HG03097 (cell line): ENCODE measurements at regions not wholly inside any gene's neighbourhood (a gene's known extent, or its start where the extent isn't known, plus 50 kb on each side); places are given as distances from the start of the nearest gene placed in this dataset.

Experiments used
- ATAC-seq: cut with Tn5 transposase; IDR thresholded peaks from one replicate; pipeline ENCODE4 v1.9.1; 2021; ENCODE audit not compliant: unreplicated experiment, low FRiP score

GRCh38 chr16:59411961-59412841 is 678.1 kb upstream of the GOT2 start:
- no peak for ATAC-seq

- no peak for ATAC-seq
Measured at GRCh38 chr16:59410451-59410850, 676.3 kb upstream of the GOT2 start.

GRCh38 chr16:59405802-59406201 is 671.7 kb upstream of the GOT2 start:
- no peak for ATAC-seq

- no peak for ATAC-seq
Measured at GRCh38 chr16:59404509-59404908, 670.4 kb upstream of the GOT2 start.

- ATAC-seq = no peak
Measured at GRCh38 chr16:59400830-59401229, 666.7 kb upstream of the GOT2 start.

GRCh38 chr16:59397638-59398037 is 663.5 kb upstream of the GOT2 start:
- no peak for ATAC-seq

- no peak for ATAC-seq
Measured at GRCh38 chr16:59394526-59394925, 660.4 kb upstream of the GOT2 start.

- no peak for ATAC-seq
Measured at GRCh38 chr16:59392911-59393310, 658.8 kb upstream of the GOT2 start.

GRCh38 chr16:59391617-59392364 is 657.7 kb upstream of the GOT2 start:
- no peak for ATAC-seq

GRCh38 chr16:59385959-59386358 is 651.8 kb upstream of the GOT2 start:
- ATAC-seq = no peak

- ATAC-seq = no peak
Measured at GRCh38 chr16:59385491-59385890, 651.4 kb upstream of the GOT2 start.

- no peak for ATAC-seq
Measured at GRCh38 chr16:59373632-59374031, 639.5 kb upstream of the GOT2 start.

GRCh38 chr16:59370717-59371116 is 636.6 kb upstream of the GOT2 start:
- ATAC-seq = no peak

- no peak for ATAC-seq
Measured at GRCh38 chr16:59369523-59369922, 635.4 kb upstream of the GOT2 start.

- ATAC-seq = no peak
Measured at GRCh38 chr16:59368586-59368985, 634.5 kb upstream of the GOT2 start.

GRCh38 chr16:59356709-59357108 is 622.6 kb upstream of the GOT2 start:
- ATAC-seq = no peak

GRCh38 chr16:59356144-59356543 is 622.0 kb upstream of the GOT2 start:
- ATAC-seq = no peak

- ATAC-seq = no peak
Measured at GRCh38 chr16:59355704-59356103, 621.6 kb upstream of the GOT2 start.

- no peak for ATAC-seq
Measured at GRCh38 chr16:59351305-59351903, 617.3 kb upstream of the GOT2 start.

GRCh38 chr16:59350670-59351069 is 616.6 kb upstream of the GOT2 start:
- no peak for ATAC-seq

- ATAC-seq = no peak
Measured at GRCh38 chr16:59342669-59343068, 608.6 kb upstream of the GOT2 start.
